ENCODE measurements at regions not wholly inside any gene's neighbourhood (a gene's known extent, or its start where the extent isn't known, plus 50 kb on each side); places are given as distances from the start of the nearest gene placed in this dataset.

DNA sequence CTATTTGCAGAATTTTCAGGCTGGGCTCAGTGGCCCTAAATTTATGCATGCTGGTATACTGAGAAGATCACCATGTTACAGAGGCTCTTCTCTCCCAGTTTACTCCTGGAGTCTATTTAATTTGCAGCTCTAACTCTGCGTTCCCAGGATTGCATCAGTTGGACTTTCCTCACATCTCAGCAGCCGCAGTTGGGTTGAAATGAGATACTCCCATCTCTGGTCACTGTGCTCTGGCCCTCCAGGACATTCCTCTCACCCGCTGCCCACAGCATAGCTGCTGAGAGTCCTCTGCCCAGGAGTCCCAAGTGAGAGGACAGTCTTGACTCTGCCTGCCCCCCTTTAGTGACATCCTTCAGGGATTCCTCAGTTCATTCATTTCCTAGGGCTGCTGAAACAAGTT, 150.9 kb downstream of the LACC1 start:
- TF ChIP-seq, protein P1, sequence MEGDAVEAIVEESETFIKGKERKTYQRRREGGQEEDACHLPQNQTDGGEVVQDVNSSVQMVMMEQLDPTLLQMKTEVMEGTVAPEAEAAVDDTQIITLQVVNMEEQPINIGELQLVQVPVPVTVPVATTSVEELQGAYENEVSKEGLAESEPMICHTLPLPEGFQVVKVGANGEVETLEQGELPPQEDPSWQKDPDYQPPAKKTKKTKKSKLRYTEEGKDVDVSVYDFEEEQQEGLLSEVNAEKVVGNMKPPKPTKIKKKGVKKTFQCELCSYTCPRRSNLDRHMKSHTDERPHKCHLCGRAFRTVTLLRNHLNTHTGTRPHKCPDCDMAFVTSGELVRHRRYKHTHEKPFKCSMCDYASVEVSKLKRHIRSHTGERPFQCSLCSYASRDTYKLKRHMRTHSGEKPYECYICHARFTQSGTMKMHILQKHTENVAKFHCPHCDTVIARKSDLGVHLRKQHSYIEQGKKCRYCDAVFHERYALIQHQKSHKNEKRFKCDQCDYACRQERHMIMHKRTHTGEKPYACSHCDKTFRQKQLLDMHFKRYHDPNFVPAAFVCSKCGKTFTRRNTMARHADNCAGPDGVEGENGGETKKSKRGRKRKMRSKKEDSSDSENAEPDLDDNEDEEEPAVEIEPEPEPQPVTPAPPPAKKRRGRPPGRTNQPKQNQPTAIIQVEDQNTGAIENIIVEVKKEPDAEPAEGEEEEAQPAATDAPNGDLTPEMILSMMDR (IDR thresholded peaks at IDR 0.05), result no peak
- TF ChIP-seq POLR2A (IDR thresholded peaks at IDR 0.05), result no peak

Measured in uterus (tissue), 2 donors.